DND-41 (cell line): ENCODE measurements at regions not wholly inside any gene's neighbourhood (a gene's known extent, or its start where the extent isn't known, plus 50 kb on each side); places are given as distances from the start of the nearest gene placed in this dataset.

Source experiments
- EZH2 ChIP-seq: IDR thresholded peaks from 3 replicates; pipeline ENCODE4 v1.6.1; 2012; ENCODE audit warnings: borderline replicate concordance, low read depth, mild to moderate bottlenecking, moderate library complexity, low read length, inconsistent platforms; ENCODE audit not compliant: severe bottlenecking
- TF ChIP-seq, protein P1 (sequence below): IDR thresholded peaks from 2 replicates; pipeline ENCODE4 v1.5.1; 2012; ENCODE audit warnings: borderline replicate concordance, low read length, moderate library complexity, mild to moderate bottlenecking; ENCODE audit not compliant: poor library complexity, severe bottlenecking; ENCODE audit errors: extremely low read depth

- TF ChIP-seq, protein P1, sequence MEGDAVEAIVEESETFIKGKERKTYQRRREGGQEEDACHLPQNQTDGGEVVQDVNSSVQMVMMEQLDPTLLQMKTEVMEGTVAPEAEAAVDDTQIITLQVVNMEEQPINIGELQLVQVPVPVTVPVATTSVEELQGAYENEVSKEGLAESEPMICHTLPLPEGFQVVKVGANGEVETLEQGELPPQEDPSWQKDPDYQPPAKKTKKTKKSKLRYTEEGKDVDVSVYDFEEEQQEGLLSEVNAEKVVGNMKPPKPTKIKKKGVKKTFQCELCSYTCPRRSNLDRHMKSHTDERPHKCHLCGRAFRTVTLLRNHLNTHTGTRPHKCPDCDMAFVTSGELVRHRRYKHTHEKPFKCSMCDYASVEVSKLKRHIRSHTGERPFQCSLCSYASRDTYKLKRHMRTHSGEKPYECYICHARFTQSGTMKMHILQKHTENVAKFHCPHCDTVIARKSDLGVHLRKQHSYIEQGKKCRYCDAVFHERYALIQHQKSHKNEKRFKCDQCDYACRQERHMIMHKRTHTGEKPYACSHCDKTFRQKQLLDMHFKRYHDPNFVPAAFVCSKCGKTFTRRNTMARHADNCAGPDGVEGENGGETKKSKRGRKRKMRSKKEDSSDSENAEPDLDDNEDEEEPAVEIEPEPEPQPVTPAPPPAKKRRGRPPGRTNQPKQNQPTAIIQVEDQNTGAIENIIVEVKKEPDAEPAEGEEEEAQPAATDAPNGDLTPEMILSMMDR = no peak
- no peak for TF ChIP-seq EZH2
Measured at GRCh38 chr17:34114174-34114573, 140.9 kb upstream of the CCL2 start.
